Mucosa of stomach (tissue), 1 donor: ENCODE measurements at regions not wholly inside any gene's neighbourhood (a gene's known extent, or its start where the extent isn't known, plus 50 kb on each side); places are given as distances from the start of the nearest gene placed in this dataset.
"Not testable (repeated sequence)": the region's sequence is repeated elsewhere in the genome, so short reads cannot be mapped to it uniquely, and the experiment has no call there.

Experiments
- H3K27me3 ChIP-seq: one replicate; pipeline ENCODE4 v1.7.0; 2013; ENCODE audit warnings: mild to moderate bottlenecking, low read length; ENCODE audit not compliant: control insufficient read depth, insufficient read depth
- H3K36me3 ChIP-seq: one replicate; pipeline ENCODE4 v1.7.0; 2013; ENCODE audit warnings: low read length; ENCODE audit not compliant: control insufficient read depth, insufficient read depth
- H3K4me1 ChIP-seq: one replicate; pipeline ENCODE4 v1.7.0; 2013; ENCODE audit warnings: mild to moderate bottlenecking, low read length; ENCODE audit not compliant: control insufficient read depth, insufficient read depth
- H3K4me3 ChIP-seq: one replicate; pipeline ENCODE4 v1.7.0; 2013; ENCODE audit warnings: low read length
- H3K9ac ChIP-seq: one replicate; pipeline ENCODE4 v1.7.0; 2013; ENCODE audit warnings: mild to moderate bottlenecking, low read length, moderate library complexity
- H3K9me3 ChIP-seq: one replicate; pipeline ENCODE4 v1.7.0; 2013; ENCODE audit warnings: mild to moderate bottlenecking, low read length, moderate library complexity; ENCODE audit not compliant: control insufficient read depth
- donor health status: Pancreatic carcinoma.

GRCh38 chr4:33453436-33453835 is 2733.3 kb downstream of the PCDH7 start:
- H3K9me3 ChIP-seq = no peaks in the 10 kb centered on the region
- H3K27me3 ChIP-seq = no peaks in the 10 kb centered on the region
- H3K4me3 ChIP-seq = no peak overlapping the region
- H3K9ac ChIP-seq = no peak overlapping the region
- H3K36me3 ChIP-seq = no peaks in the 10 kb centered on the region
- no peaks in the 10 kb centered on the region for H3K4me1 ChIP-seq

- Histone ChIP-seq H3K36me3 (no peaks in the 10 kb centered on the region), H3K9me3 (no peaks in the 10 kb centered on the region), H3K4me3 (no peak overlapping the region), H3K9ac (no peak overlapping the region), H3K27me3 (no peaks in the 10 kb centered on the region), H3K4me1 (no peaks in the 10 kb centered on the region)
Measured at GRCh38 chr4:33453916-33454315, 2733.7 kb downstream of the PCDH7 start.

GRCh38 chr4:33465565-33465964 is 2745.4 kb downstream of the PCDH7 start:
- Histone ChIP-seq H3K9ac (no peak overlapping the region), H3K9me3 (no peaks in the 10 kb centered on the region), H3K4me3 (no peak overlapping the region), H3K4me1 (no peaks in the 10 kb centered on the region), H3K36me3 (no peaks in the 10 kb centered on the region), H3K27me3 (no peaks in the 10 kb centered on the region)

- H3K4me3 ChIP-seq = no peak overlapping the region
- H3K36me3 ChIP-seq = no peaks in the 10 kb centered on the region
- no peak overlapping the region for H3K9ac ChIP-seq
- H3K27me3 ChIP-seq = no peaks in the 10 kb centered on the region
- no peaks in the 10 kb centered on the region for H3K9me3 ChIP-seq
- H3K4me1 ChIP-seq = no peaks in the 10 kb centered on the region
Measured at GRCh38 chr4:33467291-33467690, 2747.1 kb downstream of the PCDH7 start.

- Histone ChIP-seq H3K27me3 (no peaks in the 10 kb centered on the region), H3K9me3 (no peaks in the 10 kb centered on the region), H3K4me1 (no peaks in the 10 kb centered on the region), H3K9ac (no peak overlapping the region), H3K4me3 (no peak overlapping the region), H3K36me3 (no peaks in the 10 kb centered on the region)
Measured at GRCh38 chr4:33470805-33471204, 2750.6 kb downstream of the PCDH7 start.

GRCh38 chr4:33477715-33478114 is 2757.5 kb downstream of the PCDH7 start:
- H3K36me3 ChIP-seq = no peaks in the 10 kb centered on the region

GRCh38 chr4:33482773-33483172 is 2761.5 kb downstream of the ARAP2 start:
- Histone ChIP-seq H3K27me3 (no peaks in the 10 kb centered on the region), H3K36me3 (no peaks in the 10 kb centered on the region), H3K4me3 (no peak overlapping the region), H3K9ac (no peak overlapping the region), H3K9me3 (no peaks in the 10 kb centered on the region), H3K4me1 (no peaks in the 10 kb centered on the region)

More at GRCh38 chr4:33477715-33478114, 2757.5 kb downstream of the PCDH7 start:
- no peaks in the 10 kb centered on the region for H3K27me3 ChIP-seq
- no peaks in the 10 kb centered on the region for H3K9me3 ChIP-seq
- no peak overlapping the region for H3K9ac ChIP-seq
- H3K4me3 ChIP-seq = no peak overlapping the region
- H3K4me1 ChIP-seq = no peaks in the 10 kb centered on the region

- Histone ChIP-seq H3K36me3 (no peaks in the 10 kb centered on the region), H3K27me3 (no peaks in the 10 kb centered on the region), H3K4me3 (no peak overlapping the region), H3K9me3 (no peaks in the 10 kb centered on the region), H3K9ac (no peak overlapping the region), H3K4me1 (no peaks in the 10 kb centered on the region)
Measured at GRCh38 chr4:33485111-33485510, 2759.2 kb downstream of the ARAP2 start.

GRCh38 chr4:33493231-33493630 is 2751.1 kb downstream of the ARAP2 start:
- Histone ChIP-seq H3K4me3 (no peak overlapping the region), H3K4me1 (no peaks in the 10 kb centered on the region), H3K36me3 (no peaks in the 10 kb centered on the region), H3K9me3 (no peaks in the 10 kb centered on the region), H3K9ac (no peak overlapping the region), H3K27me3 (no peaks in the 10 kb centered on the region)

- Histone ChIP-seq H3K9ac (no peak overlapping the region), H3K27me3 (no peaks in the 10 kb centered on the region), H3K9me3 (no peaks in the 10 kb centered on the region), H3K4me1 (no peaks in the 10 kb centered on the region), H3K4me3 (no peak overlapping the region), H3K36me3 (no peaks in the 10 kb centered on the region)
Measured at GRCh38 chr4:33494150-33494549, 2750.2 kb downstream of the ARAP2 start.

- not testable (repeated sequence) for H3K4me3 ChIP-seq, H3K9me3 ChIP-seq
Measured at GRCh38 chr4:33501587-33501986, 2742.7 kb downstream of the ARAP2 start.

GRCh38 chr4:33512397-33512796 is 2731.9 kb downstream of the ARAP2 start:
- H3K4me1 ChIP-seq = no peaks in the 10 kb centered on the region
- H3K9ac ChIP-seq = no peak overlapping the region
- H3K4me3 ChIP-seq = no peak overlapping the region
- H3K36me3 ChIP-seq = no peaks in the 10 kb centered on the region
- no peaks in the 10 kb centered on the region for H3K27me3 ChIP-seq
- no peaks in the 10 kb centered on the region for H3K9me3 ChIP-seq

More at GRCh38 chr4:33501587-33501986, 2742.7 kb downstream of the ARAP2 start:
- not testable (repeated sequence) for H3K27me3 ChIP-seq, H3K36me3 ChIP-seq, H3K4me1 ChIP-seq, H3K9ac ChIP-seq

- Histone ChIP-seq H3K4me3 (no peak overlapping the region), H3K27me3 (no peaks in the 10 kb centered on the region)
Measured at GRCh38 chr4:33518856-33519255, 2725.5 kb downstream of the ARAP2 start.

More at GRCh38 chr4:33518856-33519255, 2725.5 kb downstream of the ARAP2 start:
- no peak overlapping the region for H3K9ac ChIP-seq
- H3K9me3 ChIP-seq = no peaks in the 10 kb centered on the region
- no peaks in the 10 kb centered on the region for H3K4me1 ChIP-seq
- no peaks in the 10 kb centered on the region for H3K36me3 ChIP-seq
